Adrenal gland (tissue), 9 donors: ENCODE measurements at regions not wholly inside any gene's neighbourhood (a gene's known extent, or its start where the extent isn't known, plus 50 kb on each side); places are given as distances from the start of the nearest gene placed in this dataset.

ENCODE experiments used
- DNase-seq, 7 donors: peaks; one replicate each; pipeline ENCODE4 v3.0.0-alpha.2; 2019 to 2020
- H3K27ac ChIP-seq, 5 donors: fragments of 200-600 bp; sonication (generic) in 4 of 5; 1 replicate in 3 of 5; 2 replicates in 2 of 5; pipeline versions ENCODE4 v1.5.1 to v1.8.0; 2016 to 2020; ENCODE audit warnings: mild to moderate bottlenecking in 1 of 5
- H3K27me3 ChIP-seq: fragments of 200-600 bp; 2 replicates; pipeline ENCODE4 v1.8.0; 2021
- H3K36me3 ChIP-seq, 2 donors: fragments of 200-600 bp; replicated peaks in 1 of 2; 1 replicate in 1 of 2; 2 replicates in 1 of 2; pipeline versions ENCODE4 v1.5.1 to v1.8.0; 2018 to 2022
- H3K4me1 ChIP-seq, 2 donors: fragments of 200-600 bp; replicated peaks in 1 of 2; 1 replicate in 1 of 2; 2 replicates in 1 of 2; pipeline versions ENCODE4 v1.5.1 to v1.8.0; 2018 to 2021
- H3K4me3 ChIP-seq, 4 donors: fragments of 200-600 bp; sonication (generic) in 3 of 4; one replicate each; pipeline ENCODE4 v1.5.1; 2016 to 2018
- H3K9me3 ChIP-seq, 3 donors: fragments of 200-600 bp; sonication (generic) in 1 of 3; replicated peaks in 1 of 3; 1 replicate in 2 of 3; 2 replicates in 1 of 3; pipeline versions ENCODE4 v1.5.1 to v1.8.0; 2016 to 2021
- CTCF ChIP-seq, 6 experiments: fragments of 450-650 bp in 4 of 6; fragments of 200-600 bp in 2 of 6; sonication (generic) in 1 of 6; IDR thresholded peaks; 1 replicate in 5 of 6; 2 replicates in 1 of 6; pipeline versions ENCODE4 v1.5.1 to v1.8.0; 2016 to 2021; ENCODE audit warnings: antibody characterized with exemption in 6 of 6, mild to moderate bottlenecking in 2 of 6, moderate library complexity in 1 of 6
- POLR2A ChIP-seq, 2 donors: fragments of 450-650 bp; IDR thresholded peaks; one replicate each; pipeline ENCODE4 v1.6.1; 2017; ENCODE audit warnings: antibody characterized with exemption in 2 of 2, mild to moderate bottlenecking in 2 of 2, moderate library complexity in 1 of 2
- WGBS, 4 donors: extraction: QIAGEN DNeasy Blood & Tissue Kit in 2 of 4; methylation state at CpG; one replicate each; pipeline versions ENCODE4 v1.1.5 to v1.1.7; 2013 to 2017; 5-methylcytosine and 5-hydroxymethylcytosine counted together
- intact Hi-C, 2 donors: fragments of 100-400 bp; cut with DNase I; formaldehyde crosslinking; loops; one replicate each; pipeline versions ENCODE4 v1.14.1 to v1.15.0; 2022 to 2023
- donor health status: healthy with polysubstance abuse.
- donor health status: Bipolar disorder and iron deficiency.
- donor health status: DM: yes; HTN: yes; CAD: no.
- donor health status: DM: no; HTN: no; CAD: no.
- donor health status: DM: no; HTN: no; CAD: no.

GRCh38 chr13:108560093-108560492, 69.3 kb upstream of the MYO16 start:
- Histone ChIP-seq H3K4me1 (no peaks in the 10 kb centered on the region), H3K36me3 (no peaks in the 10 kb centered on the region), H3K27ac (no peak overlapping the region), H3K4me3 (no peak overlapping the region), H3K27me3 (no peaks in the 10 kb centered on the region), H3K9me3 (no peaks in the 10 kb centered on the region)
- TF ChIP-seq POLR2A (IDR thresholded peaks at IDR 0.05) (no peak), CTCF (IDR thresholded peaks at IDR 0.05) (no peak)
- intact Hi-C loops = no loop called here
- DNase-seq = no peak
- 72 to 88% (median 79%) methylated on average over 3 of the region's 3 CpGs for WGBS, 4 donors

- H3K27me3 ChIP-seq = no peaks in the 10 kb centered on the region
- no peak overlapping the region for H3K4me3 ChIP-seq
- H3K4me1 ChIP-seq = no peaks in the 10 kb centered on the region
- intact Hi-C loops = no loop called here
- no peak overlapping the region for H3K27ac ChIP-seq
- H3K9me3 ChIP-seq = no peaks in the 10 kb centered on the region
- H3K36me3 ChIP-seq = no peaks in the 10 kb centered on the region
- WGBS, 4 donors = 28 to 39% (median 34%) methylated on average over 2 of the region's 2 CpGs
- no peak for DNase-seq
- TF ChIP-seq POLR2A (IDR thresholded peaks at IDR 0.05) (no peak), CTCF (IDR thresholded peaks at IDR 0.05) (no peak)
Measured at GRCh38 chr13:108561149-108561548, 68.3 kb upstream of the MYO16 start.

GRCh38 chr13:108566413-108567170, 62.8 kb upstream of the MYO16 start:
- intact Hi-C loops = no loop called here

GRCh38 chr13:108572782-108573211, 56.6 kb upstream of the MYO16 start:
- intact Hi-C loops = no loop called here
- H3K27me3 ChIP-seq = no peaks in the 10 kb centered on the region
- no peaks in the 10 kb centered on the region for H3K9me3 ChIP-seq
- no peaks in the 10 kb centered on the region for H3K4me1 ChIP-seq
- WGBS, 4 donors = 78 to 82% (median 79%) methylated on average over 6 of the region's 6 CpGs
- no peak for TF ChIP-seq CTCF (IDR thresholded peaks at IDR 0.05)
- no peak for DNase-seq
- H3K4me3 ChIP-seq = no peak overlapping the region
- no peak overlapping the region for H3K27ac ChIP-seq
- H3K36me3 ChIP-seq = no peaks in the 10 kb centered on the region

More at GRCh38 chr13:108566413-108567170, 62.8 kb upstream of the MYO16 start:
- 79 to 90% (median 86%) methylated on average over 2 of the region's 2 CpGs for WGBS, 4 donors
- Histone ChIP-seq H3K27ac (no peak overlapping the region), H3K36me3 (no peaks in the 10 kb centered on the region), H3K4me3 (no peak overlapping the region), H3K4me1 (no peaks in the 10 kb centered on the region), H3K9me3 (no peaks in the 10 kb centered on the region), H3K27me3 (no peaks in the 10 kb centered on the region)
- TF ChIP-seq CTCF (IDR thresholded peaks at IDR 0.05) = no peak
- no peak for TF ChIP-seq POLR2A (IDR thresholded peaks at IDR 0.05)
- DNase-seq = no peak
